Neural progenitor cell (in vitro differentiated cells): ENCODE measurements at regions not wholly inside any gene's neighbourhood (a gene's known extent, or its start where the extent isn't known, plus 50 kb on each side); places are given as distances from the start of the nearest gene placed in this dataset.
A peak's percentile ranks its signal among the peaks of the same experiment; 100 is the strongest.
"Not testable (repeated sequence)": the region's sequence is repeated elsewhere in the genome, so short reads cannot be mapped to it uniquely, and the experiment has no call there.

ENCODE experiments used
- DNase-seq: peaks from one replicate; pipeline ENCODE4 v3.0.0-alpha.2; 2016; ENCODE audit warnings: low spot score
- H2AFZ ChIP-seq: fragments of 200-600 bp; sonication (generic); replicated peaks from 2 replicates; pipeline ENCODE4 v1.6.1; 2016; ENCODE audit warnings: antibody characterized with exemption
- H3F3A ChIP-seq: fragments of 200-600 bp; sonication (generic); 2 replicates; pipeline ENCODE4 v1.6.1; 2016; ENCODE audit warnings: antibody characterized with exemption, low read depth
- H3K27ac ChIP-seq: fragments of 200-600 bp; sonication (generic); 2 replicates; pipeline ENCODE4 v1.5.1; 2016; ENCODE audit warnings: mild to moderate bottlenecking
- H3K27me3 ChIP-seq: fragments of 200-600 bp; sonication (generic); 2 replicates; pipeline ENCODE4 v1.6.1; 2016; ENCODE audit warnings: mild to moderate bottlenecking, moderate library complexity
- H3K36me3 ChIP-seq: fragments of 200-600 bp; sonication (generic); 2 replicates; pipeline ENCODE4 v1.5.1; 2016
- H3K4me1 ChIP-seq: fragments of 200-600 bp; sonication (generic); 2 replicates; pipeline ENCODE4 v1.6.1; 2016; ENCODE audit warnings: mixed run types
- H3K4me2 ChIP-seq: fragments of 200-600 bp; sonication (generic); 2 replicates; pipeline ENCODE4 v1.6.1; 2016
- H3K4me3 ChIP-seq: fragments of 200-600 bp; sonication (generic); 2 replicates; pipeline ENCODE4 v1.5.1; 2016
- H3K79me2 ChIP-seq: fragments of 200-600 bp; sonication (generic); 2 replicates; pipeline ENCODE4 v1.6.1; 2016; ENCODE audit warnings: low read depth
- H3K9ac ChIP-seq: fragments of 200-600 bp; sonication (generic); 2 replicates; pipeline ENCODE4 v1.6.1; 2016
- H3K9me3 ChIP-seq: fragments of 200-600 bp; sonication (generic); 2 replicates; pipeline ENCODE4 v1.5.1; 2016; ENCODE audit warnings: low read depth
- H4K20me1 ChIP-seq: fragments of 200-600 bp; sonication (generic); 2 replicates; pipeline ENCODE4 v1.6.1; 2016; ENCODE audit warnings: low read depth
- H3K27ac Mint-ChIP-seq: 3 replicates; pipeline ENCODE4 v1.8.0; 2021; ENCODE audit warnings: mixed read lengths
- H3K27me3 Mint-ChIP-seq: 2 replicates; pipeline ENCODE4 v1.8.0; 2022; ENCODE audit warnings: low read depth, mild to moderate bottlenecking, inconsistent platforms, moderate library complexity, mixed read lengths; ENCODE audit not compliant: insufficient read depth
- H3K36me3 Mint-ChIP-seq: 3 replicates; pipeline ENCODE4 v1.8.0; 2021; ENCODE audit warnings: mixed read lengths
- H3K4me1 Mint-ChIP-seq: 3 replicates; pipeline ENCODE4 v1.8.0; 2021; ENCODE audit warnings: mixed read lengths
- H3K4me3 Mint-ChIP-seq: 3 replicates; pipeline ENCODE4 v1.8.0; 2021; ENCODE audit warnings: mild to moderate bottlenecking, moderate library complexity, mixed read lengths
- H3K9me3 Mint-ChIP-seq: 3 replicates; pipeline ENCODE4 v1.8.0; 2020; ENCODE audit warnings: mixed read lengths
- CTCF ChIP-seq: fragments of 200-600 bp; sonication (generic); IDR thresholded peaks from 2 replicates; pipeline ENCODE4 v1.5.1; 2017; ENCODE audit warnings: antibody characterized with exemption, mild to moderate bottlenecking
- EZH2 ChIP-seq: fragments of 200-600 bp; sonication (generic); IDR thresholded peaks from 2 replicates; pipeline ENCODE4 v1.6.1; 2017; ENCODE audit warnings: antibody characterized with exemption, mild to moderate bottlenecking, moderate library complexity
- EZH2phosphoT487 ChIP-seq: fragments of 200-600 bp; sonication (generic); IDR thresholded peaks from 2 replicates; pipeline ENCODE4 v1.6.1; 2017; ENCODE audit warnings: antibody characterized with exemption

GRCh38 chr4:74505355-74505978 lies 60.5 kb downstream of the AREG start:
- not testable (repeated sequence) for H2AFZ ChIP-seq, H3K9me3 ChIP-seq, H3K4me2 ChIP-seq, H3K4me3 Mint-ChIP-seq, H3K4me1 ChIP-seq, H3K27me3 Mint-ChIP-seq, H3K9ac ChIP-seq, H3K27ac ChIP-seq, H3K36me3 Mint-ChIP-seq, H3K4me3 ChIP-seq, H4K20me1 ChIP-seq, H3K27me3 ChIP-seq, H3K27ac Mint-ChIP-seq, H3K4me1 Mint-ChIP-seq, H3K79me2 ChIP-seq, H3K9me3 Mint-ChIP-seq, H3K36me3 ChIP-seq, H3F3A ChIP-seq
- peak; percentile 36 for DNase-seq

GRCh38 chr4:74509363-74509762 lies 64.4 kb downstream of the AREG start:
- not testable (repeated sequence) for H3K9me3 Mint-ChIP-seq, H2AFZ ChIP-seq, H4K20me1 ChIP-seq, DNase-seq, H3K4me3 ChIP-seq, H3K27ac Mint-ChIP-seq, H3K4me2 ChIP-seq, H3K9me3 ChIP-seq, H3K4me1 Mint-ChIP-seq, H3K36me3 ChIP-seq, H3K4me3 Mint-ChIP-seq, H3K27me3 Mint-ChIP-seq, H3K9ac ChIP-seq, H3K27ac ChIP-seq, H3K4me1 ChIP-seq, H3K79me2 ChIP-seq, H3K36me3 Mint-ChIP-seq, H3K27me3 ChIP-seq, H3F3A ChIP-seq

GRCh38 chr4:74516303-74516702 lies 71.4 kb downstream of the AREG start:
- Mint-ChIP-seq H3K27ac (no peak overlapping the region), H3K36me3 (no peaks in the 10 kb centered on the region), H3K27me3 (peaks cover 5% of the 10 kb centered on the region), H3K4me3 (no peak overlapping the region), H3K4me1 (no peaks in the 10 kb centered on the region), H3K9me3 (no peaks in the 10 kb centered on the region)
- Histone ChIP-seq H2AFZ (no peak overlapping the region), H3K4me2 (no peak overlapping the region), H3K9ac (no peak overlapping the region), H3K27me3 (no peaks in the 10 kb centered on the region), H3K36me3 (no peaks in the 10 kb centered on the region), H3K4me1 (no peaks in the 10 kb centered on the region), H3K4me3 (no peak overlapping the region), H3K9me3 (no peaks in the 10 kb centered on the region), H4K20me1 (no peaks in the 10 kb centered on the region), H3F3A (no peaks in the 10 kb centered on the region), H3K79me2 (no peaks in the 10 kb centered on the region), H3K27ac (no peak overlapping the region)
- TF ChIP-seq CTCF, result no peak
- TF ChIP-seq EZH2, result no peak
- no peak for TF ChIP-seq EZH2phosphoT487
- no peak for DNase-seq

GRCh38 chr4:74517996-74518395 lies 73.1 kb downstream of the AREG start:
- no peaks in the 10 kb centered on the region for H3K36me3 Mint-ChIP-seq
- no peaks in the 10 kb centered on the region for H3K9me3 Mint-ChIP-seq
- H2AFZ ChIP-seq, result no peak overlapping the region
- DNase-seq, result no peak
- H3K27ac ChIP-seq, result no peak overlapping the region
- H3K27ac Mint-ChIP-seq, result no peak overlapping the region
- H3K4me2 ChIP-seq, result no peak overlapping the region
- no peak for TF ChIP-seq EZH2
- no peak for TF ChIP-seq CTCF
- TF ChIP-seq EZH2phosphoT487, result no peak
- no peaks in the 10 kb centered on the region for H3K4me1 ChIP-seq
- no peaks in the 10 kb centered on the region for H3K79me2 ChIP-seq
- H3K4me3 Mint-ChIP-seq, result no peak overlapping the region
- no peaks in the 10 kb centered on the region for H3K36me3 ChIP-seq
- no peaks in the 10 kb centered on the region for H3K4me1 Mint-ChIP-seq
- H3K27me3 Mint-ChIP-seq, result peaks cover 5% of the 10 kb centered on the region
- H3K27me3 ChIP-seq, result no peaks in the 10 kb centered on the region
- H3K4me3 ChIP-seq, result no peak overlapping the region
- no peak overlapping the region for H3K9ac ChIP-seq
- H3F3A ChIP-seq, result no peaks in the 10 kb centered on the region
- no peaks in the 10 kb centered on the region for H4K20me1 ChIP-seq
- H3K9me3 ChIP-seq, result no peaks in the 10 kb centered on the region
